DMS79 (cell line): ENCODE measurements at regions not wholly inside any gene's neighbourhood (a gene's known extent, or its start where the extent isn't known, plus 50 kb on each side); places are given as distances from the start of the nearest gene placed in this dataset.

ENCODE experiments used
- DNase-seq: peaks from one replicate; lab custom pipeline; 2025; lab: John Stamatoyannopoulos, UW

- DNase-seq: no peak
Observed at GRCh38 chr3:78003090-78003489, 963.2 kb downstream of the ROBO2 start.

GRCh38 chr3:78004571-78004970, 964.7 kb downstream of the ROBO2 start:
- peak; percentile 72 for DNase-seq

- DNase-seq: no peak
Observed at GRCh38 chr3:78013653-78014052, 973.8 kb downstream of the ROBO2 start.

GRCh38 chr3:78015856-78016255, 976.0 kb downstream of the ROBO2 start:
- DNase-seq: no peak

GRCh38 chr3:78021710-78022109, 981.8 kb downstream of the ROBO2 start:
- DNase-seq: no peak

- DNase-seq: no peak
Observed at GRCh38 chr3:78022232-78022631, 982.3 kb downstream of the ROBO2 start.

- no peak for DNase-seq
Observed at GRCh38 chr3:78023257-78023656, 983.4 kb downstream of the ROBO2 start.

- no peak for DNase-seq
Observed at GRCh38 chr3:78025916-78026315, 986.0 kb downstream of the ROBO2 start.

GRCh38 chr3:78026318-78026828, 986.5 kb downstream of the ROBO2 start:
- DNase-seq: no peak

- no peak for DNase-seq
Observed at GRCh38 chr3:78029775-78030174, 989.9 kb downstream of the ROBO2 start.

GRCh38 chr3:78035131-78035641, 995.3 kb downstream of the ROBO2 start:
- no peak for DNase-seq

GRCh38 chr3:78041486-78041885, 1001.6 kb downstream of the ROBO2 start:
- no peak for DNase-seq

- no peak for DNase-seq
Observed at GRCh38 chr3:78046566-78046965, 1006.7 kb downstream of the ROBO2 start.

- no peak for DNase-seq
Observed at GRCh38 chr3:78048698-78049097, 1008.8 kb downstream of the ROBO2 start.

- DNase-seq: no peak
Observed at GRCh38 chr3:78049521-78049920, 1009.6 kb downstream of the ROBO2 start.

- DNase-seq: no peak
Observed at GRCh38 chr3:78050276-78051065, 1010.6 kb downstream of the ROBO2 start.

- no peak for DNase-seq
Observed at GRCh38 chr3:78052746-78053145, 1012.8 kb downstream of the ROBO2 start.

GRCh38 chr3:78066287-78066686, 1026.4 kb downstream of the ROBO2 start:
- DNase-seq: no peak

GRCh38 chr3:78070188-78070587, 1030.3 kb downstream of the ROBO2 start:
- DNase-seq: no peak

GRCh38 chr3:78076379-78076778, 1036.5 kb downstream of the ROBO2 start:
- DNase-seq: no peak

- DNase-seq: no peak
Observed at GRCh38 chr3:78077178-78077577, 1037.3 kb downstream of the ROBO2 start.

GRCh38 chr3:78077842-78078241, 1037.9 kb downstream of the ROBO2 start:
- DNase-seq: no peak

- no peak for DNase-seq
Observed at GRCh38 chr3:78079514-78079913, 1039.6 kb downstream of the ROBO2 start.

- DNase-seq: no peak
Observed at GRCh38 chr3:78086150-78086549, 1046.3 kb downstream of the ROBO2 start.
